ENCODE measurements at regions not wholly inside any gene's neighbourhood (a gene's known extent, or its start where the extent isn't known, plus 50 kb on each side); places are given as distances from the start of the nearest gene placed in this dataset.

DNA sequence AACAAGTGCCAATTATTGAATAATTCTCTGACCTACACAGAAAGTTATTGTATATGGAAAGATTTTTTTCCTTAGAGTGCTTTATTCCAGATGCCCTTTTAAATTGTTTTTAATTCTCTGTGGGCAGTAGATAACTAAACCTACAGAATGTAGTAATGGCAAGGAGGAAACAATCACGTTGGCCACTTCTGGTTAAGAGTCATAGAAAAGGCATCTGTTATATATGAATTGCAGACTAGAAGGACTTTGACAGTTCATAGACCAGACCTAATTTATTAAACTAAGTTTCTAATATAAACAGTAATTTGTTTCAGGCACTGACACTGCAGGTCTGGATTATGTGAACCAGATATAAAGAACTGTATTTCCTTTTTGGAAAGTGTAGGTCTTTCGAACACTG lies 607.5 kb downstream of the PLCL1 start:
- Histone ChIP-seq H3K4me3 (no peak overlapping the region), H3K9me3 (no peaks in the 10 kb centered on the region), H3K36me3 (replicated peaks) (no peaks in the 10 kb centered on the region), H3K4me1 (no peaks in the 10 kb centered on the region), H3K27me3 (ENCODE audit: low read depth) (0 out of 2 replicates have a peak, but pooled peaks cover 4% of the 10 kb centered on the region)
- in situ Hi-C loops (cut with MboI; ENCODE audit: low sequenced_read_pairs): no loop called here
- DNase-seq (ENCODE audit: low spot score in 2 of 2): no peak

DNA sequence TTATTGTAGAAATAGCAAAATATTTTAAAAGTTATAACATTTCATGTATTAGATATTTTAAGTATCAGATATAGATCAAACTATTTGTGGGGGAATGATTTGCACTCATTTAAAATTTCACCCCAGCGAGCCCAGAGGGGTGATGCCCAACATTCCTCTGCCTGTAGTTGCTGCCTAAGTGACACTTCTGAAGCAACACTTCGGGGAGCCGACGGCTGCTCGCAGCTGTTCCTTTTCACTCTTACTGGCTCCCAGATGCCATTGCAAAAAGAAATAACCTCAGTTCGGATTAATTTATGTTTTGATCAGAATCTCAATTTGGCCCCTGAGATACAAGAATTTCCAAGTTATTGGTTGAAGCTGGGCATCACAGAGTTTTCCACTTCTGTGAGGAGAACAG lies 603.8 kb downstream of the PLCL1 start:
- Histone ChIP-seq H3K36me3 (replicated peaks) (no peaks in the 10 kb centered on the region), H3K4me3 (no peak overlapping the region), H3K9me3 (no peaks in the 10 kb centered on the region), H3K4me1 (no peaks in the 10 kb centered on the region), H3K27me3 (ENCODE audit: low read depth) (0 out of 2 replicates have a peak, but pooled peaks cover 5% of the 10 kb centered on the region)
- in situ Hi-C loops (cut with MboI; ENCODE audit: low sequenced_read_pairs): no loop called here
- no peak for DNase-seq (ENCODE audit: low spot score in 2 of 2)

DNA sequence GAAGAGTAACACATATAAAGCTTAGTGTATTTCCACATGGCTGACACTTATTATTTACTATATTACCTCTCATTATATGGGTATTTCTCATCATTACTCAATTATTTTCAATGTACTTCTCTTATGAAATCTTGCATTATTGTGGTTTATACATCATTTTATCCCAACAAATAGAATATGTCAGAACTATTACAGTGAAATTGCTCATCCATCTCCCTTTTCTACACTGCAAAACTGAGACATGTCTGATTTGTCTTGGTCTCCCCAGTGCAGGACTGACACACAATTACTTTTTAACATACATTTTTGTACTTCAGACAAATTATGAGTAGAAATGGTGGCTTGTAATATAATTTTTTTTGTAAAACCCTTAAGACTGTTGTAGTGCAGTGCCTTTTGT lies 600.9 kb downstream of the PLCL1 start:
- no peak overlapping the region for H3K4me3 ChIP-seq
- DNase-seq (ENCODE audit: low spot score in 2 of 2): no peak
- H3K9me3 ChIP-seq: no peaks in the 10 kb centered on the region
- no peaks in the 10 kb centered on the region for H3K4me1 ChIP-seq
- 0 out of 2 replicates have a peak, but pooled peaks cover 6% of the 10 kb centered on the region for H3K27me3 ChIP-seq (ENCODE audit: low read depth)
- in situ Hi-C loops (cut with MboI; ENCODE audit: low sequenced_read_pairs): no loop called here
- H3K36me3 ChIP-seq (replicated peaks): no peaks in the 10 kb centered on the region

DNA sequence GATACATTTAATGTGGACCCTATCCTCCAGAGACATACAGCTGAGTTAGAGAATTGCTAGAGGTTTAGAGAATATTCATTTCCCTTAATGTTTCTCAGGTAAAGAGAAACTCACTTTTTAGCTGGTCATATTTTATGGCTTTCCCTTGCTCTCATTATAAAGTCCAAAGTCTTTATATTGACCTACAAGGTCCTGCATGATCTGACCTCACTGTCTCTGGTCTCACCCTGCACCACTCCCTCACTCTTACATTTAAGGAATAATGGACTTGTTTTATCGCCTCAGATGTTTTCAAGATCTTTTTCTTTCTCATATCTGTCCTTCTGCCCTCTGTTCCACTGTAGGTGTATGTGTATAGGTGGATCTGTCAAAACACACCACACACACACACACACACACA lies 597.3 kb downstream of the PLCL1 start:
- Histone ChIP-seq H3K36me3 (replicated peaks) (no peaks in the 10 kb centered on the region), H3K27me3 (ENCODE audit: low read depth) (0 out of 2 replicates have a peak, but pooled peaks cover 2% of the 10 kb centered on the region), H3K9me3 (no peaks in the 10 kb centered on the region), H3K4me1 (no peaks in the 10 kb centered on the region), H3K4me3 (no peak overlapping the region)
- no peak for DNase-seq (ENCODE audit: low spot score in 2 of 2)
- in situ Hi-C loops (cut with MboI; ENCODE audit: low sequenced_read_pairs): no loop called here

DNA sequence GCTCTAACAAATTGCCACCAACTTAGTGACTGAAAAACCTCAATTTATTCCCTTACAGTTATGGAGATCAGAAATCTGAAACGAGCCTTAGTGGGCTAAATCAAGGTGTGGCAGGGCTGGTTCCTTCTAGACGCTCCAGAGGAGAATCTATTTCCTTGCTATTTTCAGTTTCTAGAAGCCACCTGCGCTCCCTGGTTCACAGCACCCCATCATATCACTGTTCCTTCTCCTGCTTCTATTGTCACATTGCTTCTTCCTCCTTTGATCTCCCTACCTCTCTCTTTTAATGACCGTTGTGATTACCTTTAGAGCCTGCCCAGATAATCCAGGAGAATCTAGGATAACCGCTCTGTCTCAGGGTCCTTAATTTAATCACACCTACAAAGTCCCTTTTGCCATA lies 596.6 kb downstream of the PLCL1 start:
- Histone ChIP-seq H3K36me3 (replicated peaks) (no peaks in the 10 kb centered on the region), H3K27me3 (ENCODE audit: low read depth) (0 out of 2 replicates have a peak, but pooled peaks cover 2% of the 10 kb centered on the region), H3K4me3 (no peak overlapping the region), H3K9me3 (no peaks in the 10 kb centered on the region), H3K4me1 (no peaks in the 10 kb centered on the region)
- no peak for DNase-seq (ENCODE audit: low spot score in 2 of 2)
- in situ Hi-C loops (cut with MboI; ENCODE audit: low sequenced_read_pairs): no loop called here

- no peaks in the 10 kb centered on the region for H3K27me3 ChIP-seq (ENCODE audit: low read depth)
- no peaks in the 10 kb centered on the region for H3K4me1 ChIP-seq
- in situ Hi-C loops (cut with MboI; ENCODE audit: low sequenced_read_pairs): no loop called here
- DNase-seq (ENCODE audit: low spot score in 2 of 2): no peak
- no peak overlapping the region for H3K4me3 ChIP-seq
- H3K36me3 ChIP-seq (replicated peaks): no peaks in the 10 kb centered on the region
- no peaks in the 10 kb centered on the region for H3K9me3 ChIP-seq
Observed at GRCh38 chr2:198394208-198394607, 589.8 kb downstream of the PLCL1 start.

GRCh38 chr2:198390670-198391069 lies 586.3 kb downstream of the PLCL1 start:
- in situ Hi-C loops (cut with MboI; ENCODE audit: low sequenced_read_pairs): no loop called here
- Histone ChIP-seq H3K9me3 (no peaks in the 10 kb centered on the region), H3K4me1 (no peaks in the 10 kb centered on the region), H3K36me3 (replicated peaks) (no peaks in the 10 kb centered on the region), H3K27me3 (ENCODE audit: low read depth) (no peaks in the 10 kb centered on the region), H3K4me3 (no peak overlapping the region)
- DNase-seq (ENCODE audit: low spot score in 2 of 2): no peak

- Histone ChIP-seq H3K27me3 (ENCODE audit: low read depth) (no peaks in the 10 kb centered on the region), H3K4me3 (no peak overlapping the region), H3K4me1 (no peaks in the 10 kb centered on the region), H3K9me3 (no peaks in the 10 kb centered on the region), H3K36me3 (replicated peaks) (no peaks in the 10 kb centered on the region)
- in situ Hi-C loops (cut with MboI; ENCODE audit: low sequenced_read_pairs): no loop called here
- DNase-seq (ENCODE audit: low spot score in 2 of 2): no peak
Observed at GRCh38 chr2:198387677-198388076, 583.3 kb downstream of the PLCL1 start.

GRCh38 chr2:198385856-198386255 lies 581.5 kb downstream of the PLCL1 start:
- Histone ChIP-seq H3K4me1 (no peaks in the 10 kb centered on the region), H3K4me3 (no peak overlapping the region), H3K9me3 (no peaks in the 10 kb centered on the region), H3K27me3 (ENCODE audit: low read depth) (no peaks in the 10 kb centered on the region), H3K36me3 (replicated peaks) (no peaks in the 10 kb centered on the region)
- DNase-seq (ENCODE audit: low spot score in 2 of 2): no peak
- in situ Hi-C loops (cut with MboI; ENCODE audit: low sequenced_read_pairs): no loop called here

- Histone ChIP-seq H3K27me3 (ENCODE audit: low read depth) (no peaks in the 10 kb centered on the region), H3K4me3 (no peak overlapping the region), H3K9me3 (no peaks in the 10 kb centered on the region), H3K36me3 (replicated peaks) (no peaks in the 10 kb centered on the region), H3K4me1 (no peaks in the 10 kb centered on the region)
- in situ Hi-C loops (cut with MboI; ENCODE audit: low sequenced_read_pairs): no loop called here
- no peak for DNase-seq (ENCODE audit: low spot score in 2 of 2)
Observed at GRCh38 chr2:198385326-198385725, 580.9 kb downstream of the PLCL1 start.

- no peaks in the 10 kb centered on the region for H3K9me3 ChIP-seq
- H3K27me3 ChIP-seq (ENCODE audit: low read depth): no peaks in the 10 kb centered on the region
- H3K4me1 ChIP-seq: no peaks in the 10 kb centered on the region
- DNase-seq (ENCODE audit: low spot score in 2 of 2): no peak
- H3K4me3 ChIP-seq: no peak overlapping the region
- in situ Hi-C loops (cut with MboI; ENCODE audit: low sequenced_read_pairs): no loop called here
- H3K36me3 ChIP-seq (replicated peaks): no peaks in the 10 kb centered on the region
Observed at GRCh38 chr2:198383392-198383791, 579.0 kb downstream of the PLCL1 start.

- Histone ChIP-seq H3K9me3 (no peaks in the 10 kb centered on the region), H3K4me3 (no peak overlapping the region), H3K27me3 (ENCODE audit: low read depth) (no peaks in the 10 kb centered on the region), H3K4me1 (no peaks in the 10 kb centered on the region), H3K36me3 (replicated peaks) (no peaks in the 10 kb centered on the region)
- in situ Hi-C loops (cut with MboI; ENCODE audit: low sequenced_read_pairs): no loop called here
- no peak for DNase-seq (ENCODE audit: low spot score in 2 of 2)
Observed at GRCh38 chr2:198382811-198383210, 578.4 kb downstream of the PLCL1 start.

DNA sequence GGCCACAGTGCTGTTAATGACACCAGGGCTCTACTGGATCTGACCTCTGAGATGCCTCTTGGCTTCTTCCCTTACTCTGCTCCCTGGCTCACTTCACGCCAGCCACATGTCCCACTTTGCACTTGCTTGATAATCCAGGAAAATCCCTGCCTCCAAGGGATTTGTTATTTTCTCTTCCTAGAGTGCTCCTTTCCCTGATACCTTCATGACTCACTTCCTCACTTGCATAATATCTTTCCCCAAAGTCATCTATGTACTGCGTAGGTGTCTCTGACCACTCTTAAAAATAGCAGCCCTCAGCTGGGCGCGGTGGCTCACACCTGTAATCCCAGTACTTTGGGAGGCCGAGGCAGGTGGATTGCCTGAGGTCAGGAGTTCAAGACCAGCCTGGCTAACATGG lies 572.3 kb downstream of the PLCL1 start:
- in situ Hi-C loops (cut with MboI; ENCODE audit: low sequenced_read_pairs): no loop called here
- H3K4me3 ChIP-seq: no peak overlapping the region
- H3K36me3 ChIP-seq (replicated peaks): no peaks in the 10 kb centered on the region
- no peaks in the 10 kb centered on the region for H3K4me1 ChIP-seq
- DNase-seq (ENCODE audit: low spot score in 2 of 2): no peak
- H3K9me3 ChIP-seq: no peaks in the 10 kb centered on the region
- H3K27me3 ChIP-seq (ENCODE audit: low read depth): no peaks in the 10 kb centered on the region; the same call in 1 of the 2 replicates

- H3K9me3 ChIP-seq: no peaks in the 10 kb centered on the region
- no peak overlapping the region for H3K4me3 ChIP-seq
- no peak for DNase-seq (ENCODE audit: low spot score in 2 of 2)
- in situ Hi-C loops (cut with MboI; ENCODE audit: low sequenced_read_pairs): no loop called here
- H3K27me3 ChIP-seq (ENCODE audit: low read depth): no peaks in the 10 kb centered on the region; the same call in 1 of the 2 replicates
- H3K36me3 ChIP-seq (replicated peaks): no peaks in the 10 kb centered on the region
- H3K4me1 ChIP-seq: no peaks in the 10 kb centered on the region
Observed at GRCh38 chr2:198375083-198375410, 570.7 kb downstream of the PLCL1 start.

DNA sequence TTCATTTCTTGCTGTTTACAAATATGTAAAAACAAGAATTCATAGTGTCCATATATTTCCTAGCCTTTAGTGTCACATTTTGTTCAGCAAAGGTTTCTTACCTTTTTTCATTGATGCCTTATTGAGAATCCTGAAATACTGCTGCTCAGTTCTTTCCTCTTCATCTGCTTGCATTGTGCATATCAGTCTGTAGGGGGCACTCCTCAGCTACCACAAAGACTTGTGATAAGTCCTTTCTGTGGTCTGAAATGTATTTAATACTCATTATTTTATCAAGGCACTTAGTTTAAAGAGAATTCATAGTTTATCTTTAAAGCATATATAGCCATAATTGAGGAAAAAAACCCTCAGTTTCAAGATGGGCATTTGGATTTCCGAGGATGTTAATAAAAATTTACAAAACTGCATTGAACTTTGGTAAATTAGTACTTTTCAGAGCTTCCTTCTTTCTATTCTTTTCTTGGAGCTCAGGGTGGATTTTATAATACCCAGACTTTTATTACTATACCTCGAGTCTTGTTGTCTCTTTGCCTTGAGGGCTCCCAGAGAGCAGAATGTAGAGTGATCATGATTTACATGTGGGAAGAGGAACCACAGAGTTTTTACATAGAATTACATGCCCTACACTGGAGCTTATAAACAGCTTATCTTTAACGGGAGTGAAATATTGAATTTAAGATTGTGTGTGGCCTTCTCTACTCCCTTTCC lies 570.1 kb downstream of the PLCL1 start:
- H3K4me3 ChIP-seq: no peak overlapping the region
- H3K9me3 ChIP-seq: no peaks in the 10 kb centered on the region
- H3K36me3 ChIP-seq (replicated peaks): no peaks in the 10 kb centered on the region
- peak; percentile 37 to 64 for DNase-seq (ENCODE audit: low spot score in 2 of 2)
- no peaks in the 10 kb centered on the region; the same call in 1 of the 2 replicates for H3K27me3 ChIP-seq (ENCODE audit: low read depth)
- in situ Hi-C loops (cut with MboI; ENCODE audit: low sequenced_read_pairs): no loop called here
- no peaks in the 10 kb centered on the region for H3K4me1 ChIP-seq
